ENCODE measurements at regions not wholly inside any gene's neighbourhood (a gene's known extent, or its start where the extent isn't known, plus 50 kb on each side); places are given as distances from the start of the nearest gene placed in this dataset.
"Not testable (repeated sequence)": the region's sequence is repeated elsewhere in the genome, so short reads cannot be mapped to it uniquely, and the experiment has no call there.

DNA sequence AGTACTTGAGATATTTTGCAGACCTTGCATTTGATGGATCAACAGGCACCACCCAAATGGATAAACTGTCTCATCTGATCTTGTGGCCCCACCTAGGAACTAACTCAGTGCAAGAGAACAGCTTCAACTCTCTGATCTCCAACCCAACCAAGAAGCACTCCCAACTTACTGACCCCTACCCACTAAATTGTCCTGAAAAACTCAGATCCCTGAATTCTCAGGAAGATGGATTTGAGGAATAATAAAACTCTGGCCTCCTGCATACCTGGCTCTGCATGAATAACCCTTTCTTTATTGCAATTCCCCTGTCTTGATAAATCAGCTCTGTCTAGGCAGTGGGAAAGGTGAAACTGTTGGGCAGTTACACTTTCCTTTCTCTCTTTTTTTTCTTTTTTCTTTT, 247.9 kb downstream of the ZPLD1 start:
- DNase-seq = no peak

GRCh38 chr3:102686792-102687191, 252.0 kb downstream of the ZPLD1 start:
- DNase-seq = no peak

DNA sequence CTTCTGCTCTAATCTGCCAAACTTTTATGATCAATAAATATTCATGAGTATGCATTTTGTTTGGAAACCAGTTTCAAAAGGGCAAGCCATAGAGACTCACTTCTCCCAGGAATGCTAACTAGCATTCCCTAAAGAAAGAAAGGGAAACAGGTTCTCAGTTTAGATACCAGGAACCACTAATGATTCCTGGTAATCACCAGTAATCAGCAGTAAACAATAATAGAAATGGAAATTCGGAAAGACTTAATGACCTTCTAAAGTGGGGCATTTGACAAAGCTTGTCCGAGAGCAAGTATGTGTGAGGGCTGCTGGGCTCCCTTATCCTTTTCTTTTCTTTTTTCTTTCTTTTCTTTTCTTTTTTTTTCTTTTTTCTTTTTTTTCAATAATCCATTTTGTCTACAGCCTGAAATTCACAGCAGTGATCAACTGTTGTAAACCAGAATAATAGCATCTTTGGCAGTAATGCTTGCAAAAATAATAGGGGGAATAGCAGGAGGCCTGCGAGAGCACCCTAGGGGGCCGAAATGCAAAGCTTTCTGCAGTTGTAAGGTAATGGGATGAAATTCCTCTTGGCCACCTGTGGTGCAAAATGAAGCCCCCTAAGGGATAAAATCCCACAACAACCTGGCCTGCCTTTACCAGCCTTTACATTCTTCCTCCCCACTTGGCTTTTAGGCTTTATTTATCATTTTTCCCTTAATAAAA, 253.2 kb downstream of the ZPLD1 start:
- DNase-seq = no peak

- no peak for DNase-seq
Observed at GRCh38 chr3:102688556-102688930, 253.7 kb downstream of the ZPLD1 start.

DNA sequence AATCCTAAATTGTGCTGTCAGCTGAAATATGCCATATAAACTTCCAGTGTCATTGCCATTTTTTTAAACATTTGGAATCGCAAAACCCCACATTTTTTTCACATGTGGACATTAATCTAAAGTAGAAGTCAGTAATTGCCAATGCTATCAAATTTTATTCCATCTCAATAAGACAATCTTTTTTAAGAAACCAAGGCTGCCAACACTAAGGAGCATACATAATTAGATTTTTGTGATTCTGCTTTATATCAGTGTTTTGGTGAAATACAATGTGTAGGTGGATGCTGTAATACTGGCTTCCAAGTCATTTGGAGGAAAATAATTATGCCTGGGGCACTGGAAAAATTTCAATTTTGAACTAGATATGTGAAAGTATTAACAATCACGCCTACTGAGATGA, 256.7 kb downstream of the ZPLD1 start:
- no peak for DNase-seq

- no peak for DNase-seq
Observed at GRCh38 chr3:102699104-102699818, 264.4 kb downstream of the ZPLD1 start.

- DNase-seq = no peak
Observed at GRCh38 chr3:102699819-102700140, 265.0 kb downstream of the ZPLD1 start.

DNA sequence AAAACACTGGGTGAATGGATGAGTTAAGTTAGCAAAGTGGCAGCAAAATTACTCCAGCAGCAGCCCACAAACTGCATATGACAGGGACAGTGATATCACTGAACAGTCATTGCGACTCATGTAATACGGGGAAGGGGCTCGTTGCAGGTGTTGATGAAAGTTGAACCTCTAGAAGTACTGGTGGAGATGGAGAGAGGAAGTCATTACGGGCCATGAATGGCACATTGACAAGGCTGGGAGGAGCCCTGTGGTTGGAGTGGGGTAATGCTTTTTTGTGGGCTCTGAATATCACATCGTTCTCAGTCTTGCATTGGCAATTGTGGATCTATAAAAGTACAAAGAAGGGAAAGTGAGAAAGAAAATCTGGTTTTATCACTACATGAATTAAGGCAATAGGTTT, 278.1 kb downstream of the ZPLD1 start:
- DNase-seq = no peak

- DNase-seq = peak; percentile 27
Observed at GRCh38 chr3:102714567-102714966, 279.8 kb downstream of the ZPLD1 start.

GRCh38 chr3:102715030-102715697, 280.3 kb downstream of the ZPLD1 start:
- DNase-seq = no peak

DNA sequence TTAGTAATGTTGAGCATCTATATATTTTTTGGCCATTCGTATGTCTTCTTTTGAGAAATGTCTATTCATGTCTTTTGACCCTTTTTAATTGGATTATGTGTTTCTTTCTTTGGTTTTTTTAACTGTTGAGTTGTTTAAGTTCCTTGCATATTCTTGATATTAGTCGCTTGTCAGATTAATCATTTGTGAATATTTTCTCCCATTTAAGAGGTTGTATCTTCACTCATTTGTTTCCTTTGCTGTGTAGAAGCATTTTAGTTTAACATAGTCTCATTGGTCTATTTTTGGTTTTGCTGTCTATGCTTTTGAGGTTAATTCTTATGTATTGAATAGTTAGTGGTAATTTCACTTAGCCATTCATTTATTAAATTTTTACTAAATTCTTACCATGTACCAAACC, 283.8 kb downstream of the ZPLD1 start:
- no peak for DNase-seq

- no peak for DNase-seq
Observed at GRCh38 chr3:102722317-102722716, 287.5 kb downstream of the ZPLD1 start.

GRCh38 chr3:102727340-102727739, 292.5 kb downstream of the ZPLD1 start:
- DNase-seq = no peak

DNA sequence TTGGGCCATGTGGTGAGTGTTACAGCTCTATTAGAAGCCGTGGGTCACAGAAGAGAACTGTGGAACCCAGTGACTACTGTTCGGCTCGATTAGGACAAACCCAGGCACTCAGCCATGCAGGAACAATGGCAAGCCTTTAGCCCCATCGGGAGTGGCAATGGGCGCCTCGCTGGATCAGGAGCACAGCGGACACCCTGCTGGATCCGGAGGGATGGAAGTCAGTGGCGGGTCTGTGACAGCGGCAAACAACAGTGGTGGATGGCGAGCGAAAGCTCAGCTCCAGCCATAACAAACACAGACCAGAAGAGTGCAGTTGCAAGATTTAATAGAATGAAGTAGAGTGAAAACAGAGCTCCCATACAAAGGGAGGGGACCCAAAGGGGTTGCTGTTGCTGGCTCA, 297.8 kb downstream of the ZPLD1 start:
- not testable (repeated sequence) for DNase-seq

- peak; percentile 17 for DNase-seq
Observed at GRCh38 chr3:102733791-102734563, 299.2 kb downstream of the ZPLD1 start.

GRCh38 chr3:102735311-102735710, 300.5 kb downstream of the ZPLD1 start:
- DNase-seq = no peak

DNA sequence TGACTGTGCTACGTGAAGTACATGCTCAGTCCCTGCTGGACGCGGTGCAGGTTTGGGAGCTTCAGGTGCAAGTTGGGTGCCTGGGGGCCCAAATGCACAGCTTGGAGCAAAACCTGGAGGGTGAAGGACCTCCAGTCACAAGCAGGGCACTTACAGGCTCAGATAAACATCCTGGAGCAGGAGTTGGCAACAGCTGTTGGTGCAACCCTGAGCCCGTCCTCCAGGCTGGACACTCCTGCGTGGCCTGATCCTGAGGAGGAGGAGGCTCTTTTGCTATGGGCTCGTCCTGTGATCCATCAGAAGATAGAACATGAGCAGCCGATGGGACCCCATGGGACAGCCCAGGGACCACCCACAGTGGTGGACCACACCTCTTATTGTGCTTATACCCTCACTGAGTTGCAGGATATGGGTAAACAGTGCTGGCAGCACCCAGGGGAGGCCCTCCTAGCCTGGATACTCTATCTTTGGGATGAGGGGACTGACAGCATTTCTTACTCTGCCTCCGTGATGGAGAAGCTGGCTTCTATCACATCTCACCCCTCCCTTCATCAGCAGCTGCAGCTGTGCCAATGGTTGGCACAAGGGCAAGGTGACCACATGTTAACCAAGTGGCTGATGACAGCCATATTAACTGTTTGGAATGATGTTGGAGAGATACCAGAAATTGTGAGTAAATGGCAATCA, 301.6 kb downstream of the ZPLD1 start:
- no peak for DNase-seq

DNA sequence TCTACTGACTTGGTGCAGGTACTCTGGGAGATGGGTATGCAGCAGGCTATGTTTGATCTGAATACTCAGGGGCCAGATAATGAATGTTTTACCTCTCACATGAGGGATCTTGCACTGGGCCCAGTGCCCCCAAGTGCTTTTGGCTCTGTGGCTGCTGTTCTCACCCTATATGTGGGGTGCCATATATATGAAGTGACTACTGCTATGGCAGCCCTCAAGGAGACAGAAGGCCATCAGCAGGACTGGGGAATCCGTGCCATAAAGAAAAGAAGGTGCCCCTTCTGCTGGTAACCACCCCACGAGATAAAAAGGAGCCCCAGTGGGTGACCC, 302.1 kb downstream of the ZPLD1 start:
- DNase-seq = no peak

DNA sequence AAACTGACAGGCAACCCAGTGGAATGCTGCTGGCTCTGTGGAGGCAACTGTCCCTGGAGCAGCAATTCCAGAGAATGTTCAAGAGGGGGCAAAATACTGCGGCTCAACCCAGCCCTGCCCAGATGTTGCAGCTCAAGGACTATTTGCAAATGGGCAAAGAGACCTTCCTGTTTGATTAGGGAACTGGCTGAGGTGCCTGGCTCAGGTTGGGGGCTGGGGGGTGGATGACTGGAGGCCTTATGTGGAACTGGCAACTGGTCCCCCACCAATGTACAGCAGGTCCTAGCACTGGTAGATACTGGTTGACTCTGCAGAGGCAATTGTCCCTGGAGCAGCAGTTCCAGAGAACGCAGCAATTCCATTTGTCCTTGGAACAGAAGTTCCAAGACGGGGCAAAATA, 302.5 kb downstream of the ZPLD1 start:
- no peak for DNase-seq

DNA sequence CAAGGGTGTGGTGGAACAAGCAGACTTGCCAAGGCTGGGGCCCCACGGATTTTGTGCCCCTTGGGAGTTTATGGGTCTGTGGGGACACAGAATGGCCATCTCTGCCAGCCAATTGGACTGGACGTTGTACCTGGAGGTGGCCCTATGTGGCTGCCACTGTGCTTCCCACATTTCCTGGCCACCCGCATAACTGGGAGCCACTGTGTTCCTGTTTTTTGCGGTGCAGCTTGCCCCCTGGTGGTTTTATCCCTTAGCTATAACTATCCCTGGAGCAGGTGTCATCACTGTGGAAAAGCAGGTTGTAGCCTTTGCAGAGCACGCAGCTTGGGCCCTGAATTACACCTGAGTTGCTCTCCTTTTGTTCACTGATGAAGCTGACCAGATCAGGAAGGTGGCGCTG, 306.3 kb downstream of the ZPLD1 start:
- DNase-seq = no peak

DNA sequence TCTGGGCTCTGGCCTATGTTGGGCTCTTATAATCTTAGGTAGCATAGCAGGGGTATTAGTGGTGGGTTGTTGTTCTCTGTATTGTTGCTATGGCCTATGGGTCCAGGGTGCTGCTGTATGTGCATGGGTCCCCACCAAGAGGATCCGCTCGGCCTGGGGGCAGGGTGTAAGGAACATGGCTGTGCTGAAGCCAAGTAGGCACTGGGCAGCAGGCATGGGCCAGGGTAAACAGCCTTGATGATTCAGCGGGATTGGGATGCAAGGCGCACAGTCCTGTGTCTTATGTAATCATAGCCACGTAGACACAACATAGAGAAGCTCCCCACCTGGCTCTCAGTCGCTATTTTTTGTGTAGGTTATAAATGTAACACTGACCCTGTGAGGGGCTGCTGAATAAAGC, 306.9 kb downstream of the ZPLD1 start:
- DNase-seq = no peak

DNA sequence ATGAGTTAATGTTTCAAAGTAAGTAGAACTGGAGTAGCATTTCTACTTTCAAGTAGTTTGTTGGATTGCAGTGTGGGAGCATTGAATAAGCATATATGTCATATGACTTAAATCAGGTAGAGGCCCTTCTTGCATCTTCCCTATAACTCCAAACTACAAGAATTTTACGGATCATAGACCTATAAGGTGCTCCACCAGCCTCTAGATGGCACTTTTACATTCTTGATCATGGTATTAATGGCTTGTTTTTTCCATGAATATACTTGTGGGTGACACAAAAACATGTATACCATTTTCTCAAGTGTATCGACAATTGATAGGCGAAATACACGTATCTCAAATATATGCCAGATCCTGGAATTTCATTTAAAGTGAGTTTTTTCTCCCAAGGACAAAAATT, 311.1 kb downstream of the ZPLD1 start:
- no peak for DNase-seq
